GM18507 (cell line): ENCODE measurements at regions not wholly inside any gene's neighbourhood (a gene's known extent, or its start where the extent isn't known, plus 50 kb on each side); places are given as distances from the start of the nearest gene placed in this dataset.

Experiments used
- DNase-seq: peaks from one replicate; pipeline ENCODE4 v3.0.0; 2011; ENCODE audit warnings: low read depth; ENCODE audit not compliant: insufficient read length; ENCODE audit errors: extremely low spot score
- FAIRE-seq: peaks from 2 replicates; lab custom pipeline; 2011; peaks lifted over from hg19 to GRCh38; lab: Jason Lieb, UNC

- DNase-seq (no peak), FAIRE-seq (no peak)
Measured at GRCh38 chr20:4401601-4402000, 152.5 kb upstream of the ADRA1D start.

- FAIRE-seq (no peak), DNase-seq (no peak)
Measured at GRCh38 chr20:4384961-4385360, 135.9 kb upstream of the ADRA1D start.

GRCh38 chr20:4383961-4384360, 134.9 kb upstream of the ADRA1D start:
- FAIRE-seq (no peak), DNase-seq (no peak)

- DNase-seq (no peak), FAIRE-seq (no peak)
Measured at GRCh38 chr20:4375881-4376280, 126.8 kb upstream of the ADRA1D start.

- DNase-seq (no peak), FAIRE-seq (no peak)
Measured at GRCh38 chr20:4373454-4373853, 124.4 kb upstream of the ADRA1D start.

GRCh38 chr20:4371623-4372251, 122.7 kb upstream of the ADRA1D start:
- FAIRE-seq = no peak

GRCh38 chr20:4370851-4371250, 121.8 kb upstream of the ADRA1D start:
- no peak for DNase-seq
- no peak for FAIRE-seq

More at GRCh38 chr20:4371623-4372251, 122.7 kb upstream of the ADRA1D start:
- no peak for DNase-seq

GRCh38 chr20:4369798-4370124, 120.7 kb upstream of the ADRA1D start:
- DNase-seq = no peak
- FAIRE-seq = peak; percentile 33

- DNase-seq (no peak), FAIRE-seq (no peak)
Measured at GRCh38 chr20:4369119-4369797, 120.2 kb upstream of the ADRA1D start.

GRCh38 chr20:4366076-4366475, 117.0 kb upstream of the ADRA1D start:
- FAIRE-seq = no peak
- no peak for DNase-seq

GRCh38 chr20:4358552-4358951, 109.5 kb upstream of the ADRA1D start:
- no peak for DNase-seq
- FAIRE-seq = no peak

GRCh38 chr20:4352348-4352747, 103.3 kb upstream of the ADRA1D start:
- DNase-seq = no peak
- FAIRE-seq = no peak

GRCh38 chr20:4350096-4350495, 101.0 kb upstream of the ADRA1D start:
- no peak for DNase-seq
- FAIRE-seq = no peak

GRCh38 chr20:4344670-4345069, 95.6 kb upstream of the ADRA1D start:
- FAIRE-seq = no peak
- DNase-seq = no peak

GRCh38 chr20:4342609-4343008, 93.5 kb upstream of the ADRA1D start:
- DNase-seq = no peak
- FAIRE-seq = no peak

GRCh38 chr20:4341804-4342485, 92.9 kb upstream of the ADRA1D start:
- no peak for DNase-seq
- FAIRE-seq = no peak

GRCh38 chr20:4335722-4336121, 86.6 kb upstream of the ADRA1D start:
- FAIRE-seq (no peak), DNase-seq (no peak)

GRCh38 chr20:4332121-4332860, 83.2 kb upstream of the ADRA1D start:
- DNase-seq (no peak), FAIRE-seq (no peak)

GRCh38 chr20:4330011-4330410, 80.9 kb upstream of the ADRA1D start:
- FAIRE-seq (no peak), DNase-seq (no peak)

GRCh38 chr20:4329232-4329631, 80.1 kb upstream of the ADRA1D start:
- FAIRE-seq = no peak
- DNase-seq = no peak
